ENCODE measurements at regions not wholly inside any gene's neighbourhood (a gene's known extent, or its start where the extent isn't known, plus 50 kb on each side); places are given as distances from the start of the nearest gene placed in this dataset.

DNA sequence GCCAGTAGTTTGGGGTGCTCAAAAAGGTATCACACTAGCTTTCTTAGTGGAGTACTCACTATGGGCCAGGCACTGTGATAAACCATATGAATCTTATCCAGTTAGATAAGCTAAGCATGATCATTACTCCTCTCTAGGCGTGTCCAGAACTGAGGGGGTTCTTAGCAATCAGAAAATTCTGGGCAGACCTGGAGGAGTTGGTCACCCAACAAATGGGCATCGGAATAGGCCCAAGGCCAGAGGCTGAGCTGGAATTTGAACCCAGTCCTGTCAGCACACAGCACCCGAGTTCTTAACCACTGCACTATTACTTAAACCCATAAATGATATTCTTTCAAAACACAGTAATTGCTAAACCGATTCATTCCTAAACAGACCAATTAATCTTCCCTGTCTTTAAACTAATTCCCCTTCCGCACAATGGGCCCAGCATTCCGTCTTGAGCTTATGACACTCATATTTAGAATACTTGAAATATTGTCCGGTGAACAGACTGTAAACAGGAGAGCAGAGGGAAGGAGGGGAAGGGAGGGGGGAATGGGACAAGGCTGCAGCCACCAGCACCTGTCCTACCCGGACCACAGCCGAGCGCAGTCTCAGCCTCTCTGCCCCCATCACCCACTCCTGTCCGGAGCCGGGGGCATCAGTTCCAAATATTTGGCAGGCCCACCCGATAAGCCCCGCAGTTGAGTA is 113.0 kb upstream of the GADD45A start:
- H4K20me1 ChIP-seq (ENCODE audit: control insufficient read depth, extremely low read depth, insufficient read depth, low read length) = no peaks in the 10 kb centered on the region
- no peaks in the 10 kb centered on the region for H3K9me3 ChIP-seq (ENCODE audit: control insufficient read depth, insufficient read depth, low read depth, low read length)
- H3K4me2 ChIP-seq (ENCODE audit: extremely low read depth, insufficient read depth, low read length) = no peak overlapping the region
- no peak for TF ChIP-seq EZH2 (IDR thresholded peaks at IDR 0.05; ENCODE audit: low read length, missing control alignments)
- TF ChIP-seq, protein P1, sequence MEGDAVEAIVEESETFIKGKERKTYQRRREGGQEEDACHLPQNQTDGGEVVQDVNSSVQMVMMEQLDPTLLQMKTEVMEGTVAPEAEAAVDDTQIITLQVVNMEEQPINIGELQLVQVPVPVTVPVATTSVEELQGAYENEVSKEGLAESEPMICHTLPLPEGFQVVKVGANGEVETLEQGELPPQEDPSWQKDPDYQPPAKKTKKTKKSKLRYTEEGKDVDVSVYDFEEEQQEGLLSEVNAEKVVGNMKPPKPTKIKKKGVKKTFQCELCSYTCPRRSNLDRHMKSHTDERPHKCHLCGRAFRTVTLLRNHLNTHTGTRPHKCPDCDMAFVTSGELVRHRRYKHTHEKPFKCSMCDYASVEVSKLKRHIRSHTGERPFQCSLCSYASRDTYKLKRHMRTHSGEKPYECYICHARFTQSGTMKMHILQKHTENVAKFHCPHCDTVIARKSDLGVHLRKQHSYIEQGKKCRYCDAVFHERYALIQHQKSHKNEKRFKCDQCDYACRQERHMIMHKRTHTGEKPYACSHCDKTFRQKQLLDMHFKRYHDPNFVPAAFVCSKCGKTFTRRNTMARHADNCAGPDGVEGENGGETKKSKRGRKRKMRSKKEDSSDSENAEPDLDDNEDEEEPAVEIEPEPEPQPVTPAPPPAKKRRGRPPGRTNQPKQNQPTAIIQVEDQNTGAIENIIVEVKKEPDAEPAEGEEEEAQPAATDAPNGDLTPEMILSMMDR (conservative IDR thresholded peaks at IDR 0.05 in 1 of 2, IDR thresholded peaks at IDR 0.05 in 1 of 2; ENCODE audit: low read depth in 1 of 2, low read length in 2 of 2) = no peak
- no peaks in the 10 kb centered on the region for H3K27me3 ChIP-seq (ENCODE audit: control insufficient read depth, insufficient read depth, low read length)
- no peak overlapping the region for H3K4me3 ChIP-seq (replicated peaks in 1 of 4; ENCODE audit: control extremely low read depth in 1 of 4, insufficient read depth in 1 of 4, low read depth in 3 of 4, low read length in 4 of 4)
- peak in 1 of 2 donors; percentile 30 for DNase-seq (ENCODE audit: low read depth in 2 of 2)
- no peak overlapping the region for H3K27ac ChIP-seq (ENCODE audit: insufficient read depth, low read length)
- H3K9ac ChIP-seq (ENCODE audit: insufficient read depth, low read length) = no peak overlapping the region
- H3K4me1 ChIP-seq (ENCODE audit: control insufficient read depth, extremely low read depth, insufficient read depth, low read length) = peaks cover 8% of the 10 kb centered on the region
- no peaks in the 10 kb centered on the region for H3K79me2 ChIP-seq (ENCODE audit: control insufficient read depth, insufficient read depth, low read length)
- H3K36me3 ChIP-seq (ENCODE audit: control insufficient read depth, insufficient read depth, low read length) = no peaks in the 10 kb centered on the region
- H2AFZ ChIP-seq (ENCODE audit: low read length) = no peak overlapping the region

GRCh38 chr1:67572594-67573221 is 112.3 kb upstream of the GADD45A start:
- H3K9ac ChIP-seq (ENCODE audit: insufficient read depth, low read length) = no peak overlapping the region
- H3K79me2 ChIP-seq (ENCODE audit: control insufficient read depth, insufficient read depth, low read length) = no peaks in the 10 kb centered on the region
- no peaks in the 10 kb centered on the region for H3K9me3 ChIP-seq (ENCODE audit: control insufficient read depth, insufficient read depth, low read depth, low read length)
- peaks cover 8% of the 10 kb centered on the region for H3K4me1 ChIP-seq (ENCODE audit: control insufficient read depth, extremely low read depth, insufficient read depth, low read length)
- H3K4me2 ChIP-seq (ENCODE audit: extremely low read depth, insufficient read depth, low read length) = no peak overlapping the region
- no peaks in the 10 kb centered on the region for H3K36me3 ChIP-seq (ENCODE audit: control insufficient read depth, insufficient read depth, low read length)
- no peaks in the 10 kb centered on the region for H4K20me1 ChIP-seq (ENCODE audit: control insufficient read depth, extremely low read depth, insufficient read depth, low read length)
- TF ChIP-seq, protein P1 (conservative IDR thresholded peaks at IDR 0.05 in 1 of 2, IDR thresholded peaks at IDR 0.05 in 1 of 2; ENCODE audit: low read depth in 1 of 2, low read length in 2 of 2) = no peak
- TF ChIP-seq EZH2 (IDR thresholded peaks at IDR 0.05; ENCODE audit: low read length, missing control alignments) = no peak
- DNase-seq (ENCODE audit: low read depth in 2 of 2) = peak in 1 of 2 donors; percentile 42
- H2AFZ ChIP-seq (ENCODE audit: low read length) = no peak overlapping the region
- no peak overlapping the region for H3K27ac ChIP-seq (ENCODE audit: insufficient read depth, low read length)
- H3K27me3 ChIP-seq (ENCODE audit: control insufficient read depth, insufficient read depth, low read length) = no peaks in the 10 kb centered on the region
- H3K4me3 ChIP-seq (replicated peaks in 1 of 4; ENCODE audit: control extremely low read depth in 1 of 4, insufficient read depth in 1 of 4, low read depth in 3 of 4, low read length in 4 of 4) = no peak overlapping the region

DNA sequence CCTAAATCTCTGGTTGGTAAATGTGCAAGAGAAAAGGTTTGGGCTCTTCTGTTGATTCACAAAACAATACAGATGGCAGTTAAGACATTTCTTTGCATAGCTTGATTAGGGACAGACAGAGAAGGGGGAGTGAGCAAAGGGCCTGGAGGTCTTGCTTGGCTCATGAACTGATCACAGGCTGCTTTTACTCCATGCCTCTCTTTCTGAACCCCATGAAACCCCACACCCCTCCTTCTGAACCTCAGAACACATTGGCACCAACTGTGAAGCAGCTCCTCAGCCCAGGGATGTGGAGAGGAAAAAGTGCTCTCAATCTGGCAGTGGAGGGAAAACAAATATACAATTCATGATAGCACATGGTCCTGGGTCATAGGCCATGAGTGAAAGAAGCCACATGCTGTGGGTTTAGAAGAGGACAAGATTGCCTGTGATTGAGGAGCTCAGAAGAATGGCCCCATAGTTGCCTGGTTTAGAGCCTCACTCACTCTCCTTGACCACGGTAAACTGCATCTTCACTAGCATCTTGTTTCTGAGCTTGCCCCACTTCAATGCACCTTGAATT is 111.6 kb upstream of the GADD45A start:
- H2AFZ ChIP-seq (ENCODE audit: low read length) = no peak overlapping the region
- H3K9me3 ChIP-seq (ENCODE audit: control insufficient read depth, insufficient read depth, low read depth, low read length) = no peaks in the 10 kb centered on the region
- no peak overlapping the region for H3K4me3 ChIP-seq (replicated peaks in 1 of 4; ENCODE audit: control extremely low read depth in 1 of 4, insufficient read depth in 1 of 4, low read depth in 3 of 4, low read length in 4 of 4)
- peak in 1 of 2 donors; percentile 53 for DNase-seq (ENCODE audit: low read depth in 2 of 2)
- H3K27ac ChIP-seq (ENCODE audit: insufficient read depth, low read length) = no peak overlapping the region
- no peaks in the 10 kb centered on the region for H3K36me3 ChIP-seq (ENCODE audit: control insufficient read depth, insufficient read depth, low read length)
- no peaks in the 10 kb centered on the region for H4K20me1 ChIP-seq (ENCODE audit: control insufficient read depth, extremely low read depth, insufficient read depth, low read length)
- TF ChIP-seq, protein P1 (conservative IDR thresholded peaks at IDR 0.05 in 1 of 2, IDR thresholded peaks at IDR 0.05 in 1 of 2; ENCODE audit: low read depth in 1 of 2, low read length in 2 of 2) = no peak
- TF ChIP-seq EZH2 (IDR thresholded peaks at IDR 0.05; ENCODE audit: low read length, missing control alignments) = no peak
- no peaks in the 10 kb centered on the region for H3K79me2 ChIP-seq (ENCODE audit: control insufficient read depth, insufficient read depth, low read length)
- no peak overlapping the region for H3K9ac ChIP-seq (ENCODE audit: insufficient read depth, low read length)
- H3K27me3 ChIP-seq (ENCODE audit: control insufficient read depth, insufficient read depth, low read length) = no peaks in the 10 kb centered on the region
- peaks cover 8% of the 10 kb centered on the region for H3K4me1 ChIP-seq (ENCODE audit: control insufficient read depth, extremely low read depth, insufficient read depth, low read length)
- H3K4me2 ChIP-seq (ENCODE audit: extremely low read depth, insufficient read depth, low read length) = no peak overlapping the region

Measured in fibroblast of lung (primary cell).